ENCODE measurements at regions not wholly inside any gene's neighbourhood (a gene's known extent, or its start where the extent isn't known, plus 50 kb on each side); places are given as distances from the start of the nearest gene placed in this dataset.

GRCh38 chr18:26700728-26701127 is 152.4 kb upstream of the KCTD1 start:
- DNase-seq, result no peak

DNA sequence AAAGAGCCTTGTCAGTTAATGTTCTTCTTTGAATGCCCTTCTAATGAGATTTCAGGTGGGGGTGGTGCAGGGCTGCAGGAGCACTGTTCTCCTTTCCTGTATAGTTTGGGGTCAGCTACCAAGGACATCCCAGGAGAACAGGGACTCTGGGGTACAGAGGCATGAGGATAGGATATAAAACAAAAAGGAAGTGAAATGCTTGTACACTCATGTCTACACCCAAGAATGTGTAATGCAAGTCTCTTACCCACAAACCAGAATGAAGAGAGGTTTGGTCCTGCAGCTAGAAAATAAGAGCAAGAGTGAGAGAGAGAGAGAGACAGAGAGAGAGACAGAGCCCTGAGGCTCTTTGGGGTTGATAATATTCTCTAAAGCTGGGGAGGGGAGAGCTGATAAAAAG is 151.8 kb upstream of the KCTD1 start:
- no peak for DNase-seq

DNA sequence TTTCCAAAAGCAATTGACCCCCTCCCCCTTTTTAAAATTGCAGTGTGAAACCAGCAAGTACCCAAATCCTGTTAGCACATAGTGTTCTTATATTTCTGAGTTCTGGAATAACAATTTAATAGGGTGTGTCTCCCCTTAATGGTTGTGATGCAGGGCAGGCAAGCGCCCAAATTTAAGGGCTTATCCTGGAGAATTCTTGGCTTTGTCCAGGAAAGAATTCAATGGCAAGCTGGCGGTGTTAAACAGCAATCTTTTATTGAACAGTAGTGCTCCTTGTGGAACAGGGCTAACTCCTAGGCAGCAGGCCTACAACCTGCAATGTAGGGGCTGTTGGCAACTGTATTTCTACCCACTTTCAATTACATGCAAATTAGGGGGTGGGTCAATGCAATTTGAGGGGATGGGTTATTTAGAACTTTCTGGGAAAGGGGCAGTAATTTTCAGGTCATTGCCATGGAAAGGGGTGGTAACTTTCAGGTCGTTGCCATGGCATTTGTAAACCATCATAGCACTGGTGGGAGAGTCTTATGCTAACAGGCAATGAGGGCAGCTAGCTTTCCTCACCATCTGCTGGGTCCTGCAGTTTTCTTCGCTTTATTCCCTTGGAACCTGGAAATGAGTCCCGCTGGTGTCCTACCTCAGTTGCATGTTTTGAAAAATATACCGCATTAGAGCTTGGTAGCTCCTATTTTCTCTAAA is 149.0 kb upstream of the KCTD1 start:
- DNase-seq, result no peak

DNA sequence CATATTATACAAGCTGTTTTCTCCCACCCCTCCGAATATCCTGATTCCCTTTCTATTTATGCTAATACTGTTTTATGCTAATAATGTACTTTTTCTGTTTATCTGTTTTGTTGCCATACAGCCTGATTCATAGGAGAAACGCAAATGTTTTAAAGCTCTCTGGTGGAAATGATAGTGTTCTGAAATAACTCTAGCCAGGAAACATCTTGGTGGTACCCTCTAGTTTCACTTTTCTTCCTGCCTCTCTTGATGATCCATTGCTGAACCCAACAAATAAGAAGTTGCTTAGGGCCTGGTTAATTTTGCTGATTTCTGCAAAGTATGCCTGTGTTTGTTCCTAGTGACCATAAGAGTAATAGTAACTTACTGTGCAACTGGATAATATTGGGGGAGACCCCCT is 148.4 kb upstream of the KCTD1 start:
- no peak for DNase-seq

DNA sequence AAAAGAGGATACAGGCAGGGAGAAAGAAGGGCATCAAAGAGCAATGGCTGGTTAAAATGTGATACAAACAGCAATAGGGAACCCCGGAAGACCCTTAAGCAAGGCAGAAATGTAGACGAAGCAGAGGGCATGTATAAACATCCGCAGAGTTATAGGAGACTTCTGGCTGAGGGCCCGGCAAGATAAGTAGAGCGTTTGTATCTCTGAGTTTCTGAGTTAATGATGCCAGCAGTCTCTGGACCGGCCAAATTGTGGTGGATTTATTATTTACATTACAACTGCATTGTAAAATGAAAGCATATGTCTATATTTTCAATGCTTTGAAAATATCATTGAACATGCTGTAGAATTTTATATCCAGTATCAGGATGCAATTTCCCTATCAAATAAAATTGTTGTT is 148.0 kb upstream of the KCTD1 start:
- no peak for DNase-seq

DNA sequence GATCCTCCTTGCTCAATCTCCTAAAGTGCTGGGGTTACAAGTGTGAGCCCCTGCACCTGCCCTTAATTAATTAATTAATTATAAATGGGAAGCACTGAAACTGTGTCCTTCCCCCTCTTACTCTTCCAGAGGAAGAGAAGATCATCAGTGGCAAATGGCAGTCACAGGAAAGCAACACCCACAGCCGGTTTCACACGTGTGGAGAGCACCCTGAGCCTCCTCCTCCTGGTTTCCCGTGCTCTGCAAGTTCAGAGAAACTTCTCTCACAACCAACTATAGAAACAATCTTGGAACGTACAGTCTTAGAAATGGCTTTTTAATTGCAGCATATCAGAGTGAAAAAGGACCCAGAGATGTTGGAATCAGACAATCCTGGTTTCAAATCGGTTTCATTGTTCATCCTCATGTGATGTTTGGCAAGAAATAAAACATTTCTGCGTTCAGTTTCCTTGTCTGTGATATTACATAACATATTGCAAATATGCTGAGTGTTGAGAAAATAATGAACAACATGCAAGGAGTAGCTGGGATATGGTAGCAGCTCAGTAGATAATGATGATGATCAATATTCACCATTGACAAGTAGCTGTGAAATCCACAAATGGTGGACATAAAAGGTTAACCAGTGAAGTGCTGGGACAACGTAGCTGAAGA is 141.0 kb upstream of the KCTD1 start:
- no peak for DNase-seq

DNA sequence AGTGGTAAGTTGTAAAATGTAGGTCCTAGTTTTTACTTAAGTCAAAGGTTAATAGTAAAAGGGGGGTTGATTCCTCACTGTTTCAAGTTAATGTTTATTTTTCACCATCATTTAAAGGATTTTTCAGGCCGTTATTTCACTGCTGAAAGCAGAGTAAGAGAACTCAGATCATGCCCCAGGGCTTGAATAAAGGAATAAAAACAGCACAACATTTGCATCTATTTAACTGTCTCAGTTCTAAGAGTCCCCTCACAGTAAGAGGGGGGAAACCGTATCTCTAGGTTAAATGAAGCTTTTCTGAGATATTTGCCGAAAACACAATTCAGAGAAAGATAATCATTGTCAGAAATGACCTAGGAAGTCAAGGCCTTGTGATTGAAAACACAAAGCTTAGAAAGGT is 138.2 kb upstream of the KCTD1 start:
- no peak for DNase-seq

DNA sequence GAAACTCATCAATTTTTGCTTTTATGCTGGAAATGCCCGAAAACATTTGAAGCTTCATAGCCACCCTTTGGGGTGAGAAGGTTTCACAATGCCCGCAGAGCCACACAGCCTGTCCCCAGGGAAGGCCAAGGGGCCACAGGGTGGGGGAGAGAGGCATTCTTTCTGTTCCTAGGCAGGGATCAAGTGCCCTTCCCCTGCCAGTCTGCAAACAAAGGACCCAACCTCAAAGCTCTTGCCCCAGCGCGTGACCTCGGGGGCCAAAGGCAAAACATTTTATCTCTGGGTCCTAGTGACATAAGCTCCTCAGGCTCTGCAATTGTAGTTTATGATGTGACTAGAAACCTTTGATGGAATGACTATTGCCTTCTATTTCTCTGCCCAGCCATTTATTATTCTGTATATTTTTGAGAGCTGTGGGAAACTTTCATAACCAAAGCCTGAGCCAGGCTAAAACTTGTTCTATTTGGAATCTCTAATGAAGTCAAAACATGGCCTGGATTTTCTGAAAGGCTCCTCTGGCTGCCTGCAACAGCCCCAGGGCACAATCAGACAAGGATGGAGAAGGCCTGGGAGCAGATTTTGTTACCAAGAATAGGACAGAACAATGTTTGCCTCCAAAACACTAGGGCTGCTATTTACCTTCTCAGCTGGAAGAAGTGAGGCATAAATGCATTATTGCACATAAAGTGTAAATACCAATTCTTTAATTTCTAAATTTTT is 137.2 kb upstream of the KCTD1 start:
- no peak for DNase-seq

DNA sequence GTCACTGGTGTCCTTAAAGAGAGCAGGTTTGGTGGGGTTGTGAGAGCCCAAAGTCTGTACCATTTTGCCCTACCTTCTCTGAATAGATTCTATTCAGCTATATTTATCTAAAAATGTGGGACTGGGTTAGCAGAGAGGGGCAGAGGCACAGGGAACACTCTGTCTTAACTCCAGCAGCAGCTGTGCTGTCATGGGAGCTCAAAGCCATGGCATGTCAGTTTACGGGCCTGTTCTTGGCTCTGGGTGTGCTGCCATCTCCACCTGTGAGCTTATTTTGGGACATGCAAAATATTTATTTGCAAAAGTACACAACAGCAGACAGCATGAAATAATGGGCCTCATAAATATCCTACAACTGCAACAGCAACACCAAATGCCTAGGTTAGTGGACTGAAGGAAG is 129.6 kb upstream of the KCTD1 start:
- DNase-seq, result no peak

DNA sequence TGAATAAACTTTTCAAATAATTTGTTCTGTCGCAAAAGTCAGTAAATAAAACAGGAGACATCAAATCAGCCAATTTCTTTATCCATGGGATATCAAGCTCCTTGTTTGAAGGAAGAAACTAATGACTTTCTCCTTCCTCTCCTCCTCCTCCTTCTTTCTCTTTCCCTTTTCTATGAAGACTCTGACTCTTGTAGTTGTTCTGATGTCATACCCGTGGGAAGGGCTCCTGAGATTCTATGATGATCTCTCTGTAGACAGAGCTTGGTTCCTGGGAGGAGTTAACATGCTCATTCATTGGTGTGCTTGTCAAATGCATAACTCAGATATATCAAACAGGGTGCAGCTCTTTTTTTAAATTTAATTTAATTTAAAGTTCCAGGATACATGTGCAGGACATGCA is 118.7 kb upstream of the KCTD1 start:
- no peak for DNase-seq

GRCh38 chr18:26662996-26663395 is 114.6 kb upstream of the KCTD1 start:
- DNase-seq, result no peak

DNA sequence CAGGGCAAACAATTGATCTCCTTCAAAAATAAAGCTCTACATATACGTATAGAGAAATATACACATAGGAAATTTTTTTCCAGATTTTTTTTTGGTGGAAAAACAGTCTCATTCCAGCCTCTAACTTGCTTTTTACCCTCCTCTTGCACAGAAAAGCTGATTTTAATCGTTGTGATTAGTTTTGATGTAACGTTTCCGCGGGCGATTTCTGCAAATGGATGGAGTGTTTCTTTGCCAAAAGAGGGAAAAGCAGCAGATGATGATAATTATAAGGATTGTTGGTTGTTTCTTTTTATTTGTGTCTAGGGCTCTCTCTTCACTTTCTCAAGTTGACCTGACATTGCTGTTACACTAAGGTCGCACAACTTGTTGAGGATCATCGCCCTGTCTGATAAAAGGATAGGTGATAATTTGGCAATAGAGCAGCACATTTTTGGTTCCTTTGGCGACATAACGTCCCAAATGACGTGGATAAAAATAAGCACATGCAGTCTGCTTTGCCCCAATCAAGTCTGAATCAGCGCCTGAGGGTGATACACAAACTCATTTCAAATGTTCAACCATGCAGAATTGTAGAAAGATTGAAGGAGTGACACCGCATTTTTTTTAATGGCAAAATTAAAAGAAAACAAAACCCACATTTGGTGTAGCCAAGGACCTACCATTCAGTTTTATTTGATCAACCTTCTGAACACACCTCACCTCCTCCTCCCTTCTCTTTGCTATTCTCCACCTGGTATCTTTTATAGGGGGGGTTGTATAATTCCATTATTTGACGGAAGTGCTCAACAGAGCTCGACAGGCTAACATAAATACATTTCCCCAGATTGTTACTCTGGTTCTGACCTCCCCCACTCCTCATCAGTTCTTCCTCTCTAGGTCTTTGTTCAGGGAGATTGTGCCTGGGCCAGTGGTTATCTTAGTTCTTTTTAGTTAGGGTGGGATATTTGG is 109.6 kb upstream of the KCTD1 start:
- no peak for DNase-seq

GRCh38 chr18:26656944-26657536 is 108.7 kb upstream of the KCTD1 start:
- DNase-seq, result peak; percentile 78

DNA sequence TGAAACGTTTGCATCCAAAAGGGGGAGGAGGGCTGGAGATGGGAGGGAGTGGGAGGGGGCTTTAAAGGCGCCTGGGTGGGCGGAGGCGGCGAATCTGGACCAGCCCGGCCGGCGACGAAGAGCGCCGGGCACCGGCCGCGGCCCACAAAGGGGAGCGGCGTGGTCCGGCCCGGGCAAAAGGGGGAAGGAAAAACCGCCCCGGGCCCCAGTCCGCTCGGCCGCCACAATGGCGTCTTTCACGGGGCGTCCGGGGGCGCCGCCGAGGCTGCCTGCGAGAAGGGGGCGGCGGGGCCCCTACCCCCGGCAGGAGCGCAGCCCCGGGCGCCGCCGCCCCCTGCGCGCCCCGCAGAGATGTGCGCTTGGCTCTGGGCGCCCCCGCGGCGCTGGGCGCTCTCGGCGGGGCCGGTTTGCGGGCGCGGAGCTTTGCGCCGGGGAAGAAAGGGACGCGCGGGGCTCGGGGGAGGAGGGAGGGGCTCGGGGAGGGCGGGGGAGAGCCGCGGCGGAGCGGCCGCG is 108.1 kb upstream of the KCTD1 start:
- DNase-seq, result no peak

GRCh38 chr18:26655525-26656430 is 107.4 kb upstream of the KCTD1 start:
- peak; percentile 71 for DNase-seq

GRCh38 chr18:26654616-26655524 is 106.5 kb upstream of the KCTD1 start:
- DNase-seq, result no peak

DNA sequence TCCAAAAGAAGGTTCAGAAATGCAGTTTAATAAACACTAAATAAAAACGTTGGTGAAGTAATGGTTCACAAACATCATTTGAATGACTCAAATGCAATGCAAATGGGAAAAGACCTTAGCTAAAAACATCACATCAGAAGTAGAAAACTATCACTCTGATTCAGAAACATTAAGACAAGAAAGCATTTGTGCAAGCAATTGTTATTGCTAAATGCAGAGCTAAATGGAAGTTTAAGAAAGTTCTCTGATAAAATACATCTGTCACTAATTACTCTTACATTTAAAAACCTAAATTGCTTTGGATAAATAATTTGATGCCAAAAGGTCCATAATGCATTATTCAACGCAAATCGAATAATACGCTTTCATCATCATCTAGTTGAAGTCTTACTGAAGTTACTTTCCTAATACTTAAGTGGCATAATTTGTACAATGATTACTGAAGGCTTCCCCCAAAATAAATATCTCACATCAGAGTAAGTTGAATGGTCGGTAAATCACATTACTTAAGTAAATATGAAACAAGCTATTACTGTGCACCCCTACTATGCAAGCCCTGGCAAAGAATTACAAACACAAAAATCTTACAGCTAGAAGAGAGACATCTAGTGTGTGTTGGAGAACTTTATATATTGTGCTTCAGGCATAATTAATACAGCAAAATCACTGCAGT is 105.7 kb upstream of the KCTD1 start:
- no peak for DNase-seq

GRCh38 chr18:26652501-26652900 is 104.1 kb upstream of the KCTD1 start:
- no peak for DNase-seq

Measured in left kidney (tissue), 1 donor.